22Rv1 (cell line): ENCODE measurements at regions not wholly inside any gene's neighbourhood (a gene's known extent, or its start where the extent isn't known, plus 50 kb on each side); places are given as distances from the start of the nearest gene placed in this dataset.
"Not testable (repeated sequence)": the region's sequence is repeated elsewhere in the genome, so short reads cannot be mapped to it uniquely, and the experiment has no call there.

Experiments
- CTCF ChIP-seq: fragments of 450-650 bp; IDR thresholded peaks from 2 replicates; pipeline ENCODE4 v1.5.1; 2017; ENCODE audit warnings: mild to moderate bottlenecking
- ZFX ChIP-seq: fragments of 450-650 bp; IDR thresholded peaks from 2 replicates; pipeline ENCODE4 v1.6.1; 2017; ENCODE audit warnings: antibody characterized with exemption, borderline replicate concordance

- TF ChIP-seq CTCF, ZFX: not testable (repeated sequence)
Observed at GRCh38 chr2:186354160-186354559, 131.9 kb upstream of the ZC3H15 start.
